Neural progenitor cell (in vitro differentiated cells): ENCODE measurements at regions not wholly inside any gene's neighbourhood (a gene's known extent, or its start where the extent isn't known, plus 50 kb on each side); places are given as distances from the start of the nearest gene placed in this dataset.

ENCODE experiments used
- CTCF ChIP-seq: fragments of 200-600 bp; sonication (generic); IDR thresholded peaks from 2 replicates; pipeline ENCODE4 v1.5.1; 2017; ENCODE audit warnings: antibody characterized with exemption, mild to moderate bottlenecking
- EZH2 ChIP-seq: fragments of 200-600 bp; sonication (generic); IDR thresholded peaks from 2 replicates; pipeline ENCODE4 v1.6.1; 2017; ENCODE audit warnings: antibody characterized with exemption, mild to moderate bottlenecking, moderate library complexity

GRCh38 chr20:58005581-58006345, 222.7 kb downstream of the ANKRD60 start:
- TF ChIP-seq CTCF (no peak), EZH2 (no peak)
